HEK293 (cell line): ENCODE measurements at regions not wholly inside any gene's neighbourhood (a gene's known extent, or its start where the extent isn't known, plus 50 kb on each side); places are given as distances from the start of the nearest gene placed in this dataset.

Experiments used
- CTCF ChIA-PET: fragments of 350-600 bp; formaldehyde crosslinking; extraction: SDS; loops from one replicate; lab custom pipeline; 2021; ENCODE audit warnings: antibody characterized with exemption; lab: Yijun Ruan, JAX
- POLR2A ChIA-PET: fragments of 300-600 bp; formaldehyde crosslinking; extraction: SDS; loops from one replicate; lab custom pipeline; 2020; ENCODE audit warnings: antibody characterized with exemption, inconsistent platforms; lab: Yijun Ruan, JAX
- H3K27ac ChIP-seq: fragments of 200-500 bp; sonication (Bioruptor generic); 2 replicates; pipeline ENCODE4 v1.5.1; 2014; ENCODE audit warnings: low read depth, low read length, control low read depth, inconsistent platforms; ENCODE audit errors: extremely low read depth
- H3K36me3 ChIP-seq, 2 experiments: fragments of 200-500 bp in 1 of 2; sonication (Bioruptor generic) in 1 of 2; 1 replicate in 1 of 2; 2 replicates in 1 of 2; pipeline ENCODE4 v1.5.1; 2014 to 2017; ENCODE audit warnings: inconsistent platforms in 2 of 2, low read length in 2 of 2; ENCODE audit not compliant: control insufficient read depth in 2 of 2, insufficient read depth in 1 of 2
- H3K4me1 ChIP-seq: fragments of 200-500 bp; sonication (Bioruptor generic); 2 replicates; pipeline ENCODE4 v1.5.1; 2014; ENCODE audit warnings: mild to moderate bottlenecking, low read length, inconsistent platforms; ENCODE audit not compliant: control insufficient read depth, insufficient read depth
- H3K4me3 ChIP-seq: 2 replicates; pipeline ENCODE4 v1.5.1; 2011; ENCODE audit warnings: low read depth, mild to moderate bottlenecking, control low read depth, low read length, moderate library complexity
- H3K9me3 ChIP-seq: fragments of 200-500 bp; sonication (Bioruptor generic); 2 replicates; pipeline ENCODE4 v1.5.1; 2014; ENCODE audit warnings: low read depth, low read length, inconsistent platforms; ENCODE audit not compliant: control insufficient read depth, insufficient read depth
- GLI2 ChIP-seq: fragments of 450-650 bp; formaldehyde crosslinking; IDR thresholded peaks from 2 replicates; pipeline ENCODE4; 2017; ENCODE audit warnings: missing biosample characterization, missing genetic modification characterization, low read depth, borderline replicate concordance
- HOXD13 ChIP-seq: sonication (generic); formaldehyde crosslinking; IDR thresholded peaks from 2 replicates; pipeline ENCODE4 v1.8.0; 2022; ENCODE audit warnings: missing genetic modification reagents, borderline replicate concordance
- KLF1 ChIP-seq: fragments of 450-650 bp; formaldehyde crosslinking; IDR thresholded peaks from 2 replicates; pipeline ENCODE4 v1.5.1; 2016; ENCODE audit warnings: missing biosample characterization, missing genetic modification characterization
- KLF10 ChIP-seq: fragments of 450-650 bp; IDR thresholded peaks from 2 replicates; pipeline ENCODE4 v1.5.1; 2018; ENCODE audit warnings: missing biosample characterization, mild to moderate bottlenecking, missing genetic modification characterization
- MZF1 ChIP-seq: fragments of 450-650 bp; formaldehyde crosslinking; IDR thresholded peaks from 2 replicates; pipeline ENCODE4 v1.5.1; 2017; ENCODE audit warnings: missing biosample characterization, missing genetic modification characterization, borderline replicate concordance
- OVOL3 ChIP-seq: fragments of 450-650 bp; formaldehyde crosslinking; IDR thresholded peaks from 2 replicates; pipeline ENCODE4 v1.5.1; 2016; ENCODE audit warnings: missing biosample characterization, missing genetic modification characterization
- ZBTB6 ChIP-seq: fragments of 450-650 bp; formaldehyde crosslinking; IDR thresholded peaks from 2 replicates; pipeline ENCODE4 v1.5.1; 2017; ENCODE audit warnings: missing biosample characterization, missing genetic modification characterization
- ZFHX2 ChIP-seq: fragments of 450-650 bp; formaldehyde crosslinking; conservative IDR thresholded peaks from 2 replicates; pipeline ENCODE4 v1.5.1; 2016; ENCODE audit warnings: missing biosample characterization, missing genetic modification characterization
- ZNF157 ChIP-seq: fragments of 450-650 bp; formaldehyde crosslinking; IDR thresholded peaks from 2 replicates; pipeline ENCODE4 v1.5.1; 2016; ENCODE audit warnings: missing biosample characterization, missing genetic modification characterization
- ZNF2 ChIP-seq: fragments of 450-650 bp; formaldehyde crosslinking; IDR thresholded peaks from 2 replicates; pipeline ENCODE4 v1.5.1; 2016; ENCODE audit warnings: missing biosample characterization, missing genetic modification characterization
- ZNF26 ChIP-seq: fragments of 450-650 bp; formaldehyde crosslinking; IDR thresholded peaks from 2 replicates; pipeline ENCODE4 v1.5.1; 2016; ENCODE audit warnings: missing biosample characterization, missing genetic modification characterization
- ZNF292 ChIP-seq: fragments of 450-650 bp; formaldehyde crosslinking; IDR thresholded peaks from 2 replicates; pipeline ENCODE4 v1.5.1; 2016; ENCODE audit warnings: low read depth, missing biosample characterization, missing genetic modification characterization, borderline replicate concordance
- ZNF37A ChIP-seq: fragments of 450-650 bp; IDR thresholded peaks from 2 replicates; pipeline ENCODE4 v1.5.1; 2018; ENCODE audit warnings: missing biosample characterization, missing genetic modification characterization
- ZNF48 ChIP-seq: fragments of 450-650 bp; formaldehyde crosslinking; IDR thresholded peaks from 2 replicates; pipeline ENCODE4 v1.5.1; 2016; ENCODE audit warnings: missing biosample characterization, missing genetic modification characterization
- ZNF600 ChIP-seq: fragments of 450-650 bp; formaldehyde crosslinking; IDR thresholded peaks from 2 replicates; pipeline ENCODE4 v1.5.1; 2016; ENCODE audit warnings: missing biosample characterization, missing genetic modification characterization
- ZNF626 ChIP-seq: fragments of 450-650 bp; sonication (Bioruptor Pico); formaldehyde crosslinking; IDR thresholded peaks from 2 replicates; pipeline ENCODE4 v1.5.1; 2018; ENCODE audit warnings: missing biosample characterization, missing genetic modification characterization, inconsistent platforms
- ZNF645 ChIP-seq: fragments of 450-650 bp; formaldehyde crosslinking; IDR thresholded peaks from 2 replicates; pipeline ENCODE4; 2016; ENCODE audit warnings: missing biosample characterization, missing genetic modification characterization
- ZNF777 ChIP-seq: fragments of 450-650 bp; formaldehyde crosslinking; IDR thresholded peaks from 2 replicates; pipeline ENCODE4 v1.5.1; 2017; ENCODE audit warnings: missing biosample characterization, missing genetic modification characterization, borderline replicate concordance
- ZNF792 ChIP-seq: fragments of 450-650 bp; formaldehyde crosslinking; IDR thresholded peaks from 2 replicates; pipeline ENCODE4 v1.5.1; 2016; ENCODE audit warnings: missing biosample characterization, missing genetic modification characterization
- TF ChIP-seq, protein P1 (sequence below): fragments of 450-650 bp; formaldehyde crosslinking; IDR thresholded peaks from 2 replicates; pipeline ENCODE4 v1.5.1; 2017; ENCODE audit warnings: missing biosample characterization, missing genetic modification characterization
- TF ChIP-seq, protein P2 (sequence below): fragments of 450-650 bp; formaldehyde crosslinking; conservative IDR thresholded peaks from 2 replicates; pipeline ENCODE4 v1.5.1; 2016; ENCODE audit warnings: low read depth, missing biosample characterization, missing genetic modification characterization
- TF ChIP-seq, protein P3 (sequence below): fragments of 450-650 bp; formaldehyde crosslinking; IDR thresholded peaks from 2 replicates; pipeline ENCODE4 v1.5.1; 2016; ENCODE audit warnings: missing biosample characterization, missing genetic modification characterization

- TF ChIP-seq, protein P1, sequence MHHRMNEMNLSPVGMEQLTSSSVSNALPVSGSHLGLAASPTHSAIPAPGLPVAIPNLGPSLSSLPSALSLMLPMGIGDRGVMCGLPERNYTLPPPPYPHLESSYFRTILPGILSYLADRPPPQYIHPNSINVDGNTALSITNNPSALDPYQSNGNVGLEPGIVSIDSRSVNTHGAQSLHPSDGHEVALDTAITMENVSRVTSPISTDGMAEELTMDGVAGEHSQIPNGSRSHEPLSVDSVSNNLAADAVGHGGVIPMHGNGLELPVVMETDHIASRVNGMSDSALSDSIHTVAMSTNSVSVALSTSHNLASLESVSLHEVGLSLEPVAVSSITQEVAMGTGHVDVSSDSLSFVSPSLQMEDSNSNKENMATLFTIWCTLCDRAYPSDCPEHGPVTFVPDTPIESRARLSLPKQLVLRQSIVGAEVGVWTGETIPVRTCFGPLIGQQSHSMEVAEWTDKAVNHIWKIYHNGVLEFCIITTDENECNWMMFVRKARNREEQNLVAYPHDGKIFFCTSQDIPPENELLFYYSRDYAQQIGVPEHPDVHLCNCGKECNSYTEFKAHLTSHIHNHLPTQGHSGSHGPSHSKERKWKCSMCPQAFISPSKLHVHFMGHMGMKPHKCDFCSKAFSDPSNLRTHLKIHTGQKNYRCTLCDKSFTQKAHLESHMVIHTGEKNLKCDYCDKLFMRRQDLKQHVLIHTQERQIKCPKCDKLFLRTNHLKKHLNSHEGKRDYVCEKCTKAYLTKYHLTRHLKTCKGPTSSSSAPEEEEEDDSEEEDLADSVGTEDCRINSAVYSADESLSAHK (tag by site-specific recombination) = no peak
- TF ChIP-seq ZNF792 (no peak), ZNF48 (no peak)
- TF ChIP-seq, all 188 proteins: peak for 0
These were observed 63.5 kb upstream of the PRSS58 start (continued) for GRCh38 chr7:142321391-142321790.

DNA sequence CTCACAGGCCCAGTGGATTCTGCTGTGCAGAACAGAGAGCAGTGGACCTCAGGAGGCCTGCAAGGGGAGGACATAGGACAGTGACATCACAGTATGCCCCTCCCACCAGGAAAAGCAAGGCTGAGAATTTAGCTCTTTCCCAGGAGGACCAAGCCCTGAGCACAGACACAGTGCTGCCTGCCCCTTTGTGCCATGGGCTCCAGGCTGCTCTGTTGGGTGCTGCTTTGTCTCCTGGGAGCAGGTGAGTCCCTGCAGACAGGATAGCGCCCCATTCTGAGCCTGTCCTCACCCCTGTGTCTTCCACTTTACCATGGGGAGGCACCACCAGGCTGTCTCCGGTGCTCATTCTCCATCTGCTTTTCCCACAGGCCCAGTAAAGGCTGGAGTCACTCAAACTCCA lies 63.0 kb upstream of the PRSS58 start:
- no peaks in the 10 kb centered on the region for H3K9me3 ChIP-seq
- CTCF ChIA-PET = interaction anchor here (0.8 to 1.8 kb wide), 4 partner anchors 18 to 37 kb away, joined by 3 to 7 read pairs (median 3); no protein-coding TSS in a partner anchor
- H3K27ac ChIP-seq = no peak overlapping the region
- H3K36me3 ChIP-seq = no peaks in the 10 kb centered on the region
- no peak for TF ChIP-seq OVOL3 (tag by site-specific recombination)
- no peak for TF ChIP-seq ZFHX2
- TF ChIP-seq ZNF645 = no peak
- no peak for TF ChIP-seq KLF1
- no peak for TF ChIP-seq KLF10 (tag by site-specific recombination)
- TF ChIP-seq ZNF292 (tag by site-specific recombination) = no peak
- no peak for TF ChIP-seq ZNF626 (tag by site-specific recombination)
- no peak for TF ChIP-seq ZNF600
- TF ChIP-seq ZNF157 = no peak
- no peak for TF ChIP-seq GLI2 (tag by site-specific recombination)
- TF ChIP-seq MZF1 = no peak
- no peak for TF ChIP-seq ZNF26 (tag by site-specific recombination)
- TF ChIP-seq, protein P2, sequence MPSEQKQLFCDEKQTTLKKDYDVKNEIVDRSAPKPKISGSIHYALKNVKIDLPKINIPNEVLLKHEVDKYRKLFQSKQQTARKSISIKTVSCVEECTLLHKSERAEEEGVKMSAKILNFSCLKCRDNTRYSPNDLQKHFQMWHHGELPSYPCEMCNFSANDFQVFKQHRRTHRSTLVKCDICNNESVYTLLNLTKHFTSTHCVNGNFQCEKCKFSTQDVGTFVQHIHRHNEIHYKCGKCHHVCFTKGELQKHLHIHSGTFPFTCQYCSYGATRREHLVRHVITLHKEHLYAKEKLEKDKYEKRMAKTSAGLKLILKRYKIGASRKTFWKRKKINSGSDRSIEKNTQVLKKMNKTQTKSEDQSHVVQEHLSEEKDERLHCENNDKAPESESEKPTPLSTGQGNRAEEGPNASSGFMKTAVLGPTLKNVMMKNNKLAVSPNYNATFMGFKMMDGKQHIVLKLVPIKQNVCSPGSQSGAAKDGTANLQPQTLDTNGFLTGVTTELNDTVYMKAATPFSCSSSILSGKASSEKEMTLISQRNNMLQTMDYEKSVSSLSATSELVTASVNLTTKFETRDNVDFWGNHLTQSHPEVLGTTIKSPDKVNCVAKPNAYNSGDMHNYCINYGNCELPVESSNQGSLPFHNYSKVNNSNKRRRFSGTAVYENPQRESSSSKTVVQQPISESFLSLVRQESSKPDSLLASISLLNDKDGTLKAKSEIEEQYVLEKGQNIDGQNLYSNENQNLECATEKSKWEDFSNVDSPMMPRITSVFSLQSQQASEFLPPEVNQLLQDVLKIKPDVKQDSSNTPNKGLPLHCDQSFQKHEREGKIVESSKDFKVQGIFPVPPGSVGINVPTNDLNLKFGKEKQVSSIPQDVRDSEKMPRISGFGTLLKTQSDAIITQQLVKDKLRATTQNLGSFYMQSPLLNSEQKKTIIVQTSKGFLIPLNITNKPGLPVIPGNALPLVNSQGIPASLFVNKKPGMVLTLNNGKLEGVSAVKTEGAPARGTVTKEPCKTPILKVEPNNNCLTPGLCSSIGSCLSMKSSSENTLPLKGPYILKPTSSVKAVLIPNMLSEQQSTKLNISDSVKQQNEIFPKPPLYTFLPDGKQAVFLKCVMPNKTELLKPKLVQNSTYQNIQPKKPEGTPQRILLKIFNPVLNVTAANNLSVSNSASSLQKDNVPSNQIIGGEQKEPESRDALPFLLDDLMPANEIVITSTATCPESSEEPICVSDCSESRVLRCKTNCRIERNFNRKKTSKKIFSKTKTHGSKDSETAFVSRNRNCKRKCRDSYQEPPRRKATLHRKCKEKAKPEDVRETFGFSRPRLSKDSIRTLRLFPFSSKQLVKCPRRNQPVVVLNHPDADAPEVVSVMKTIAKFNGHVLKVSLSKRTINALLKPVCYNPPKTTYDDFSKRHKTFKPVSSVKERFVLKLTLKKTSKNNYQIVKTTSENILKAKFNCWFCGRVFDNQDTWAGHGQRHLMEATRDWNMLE = no peak
- TF ChIP-seq HOXD13 = no peak
- TF ChIP-seq ZNF37A (tag by site-specific recombination) = no peak
- TF ChIP-seq, protein P3, sequence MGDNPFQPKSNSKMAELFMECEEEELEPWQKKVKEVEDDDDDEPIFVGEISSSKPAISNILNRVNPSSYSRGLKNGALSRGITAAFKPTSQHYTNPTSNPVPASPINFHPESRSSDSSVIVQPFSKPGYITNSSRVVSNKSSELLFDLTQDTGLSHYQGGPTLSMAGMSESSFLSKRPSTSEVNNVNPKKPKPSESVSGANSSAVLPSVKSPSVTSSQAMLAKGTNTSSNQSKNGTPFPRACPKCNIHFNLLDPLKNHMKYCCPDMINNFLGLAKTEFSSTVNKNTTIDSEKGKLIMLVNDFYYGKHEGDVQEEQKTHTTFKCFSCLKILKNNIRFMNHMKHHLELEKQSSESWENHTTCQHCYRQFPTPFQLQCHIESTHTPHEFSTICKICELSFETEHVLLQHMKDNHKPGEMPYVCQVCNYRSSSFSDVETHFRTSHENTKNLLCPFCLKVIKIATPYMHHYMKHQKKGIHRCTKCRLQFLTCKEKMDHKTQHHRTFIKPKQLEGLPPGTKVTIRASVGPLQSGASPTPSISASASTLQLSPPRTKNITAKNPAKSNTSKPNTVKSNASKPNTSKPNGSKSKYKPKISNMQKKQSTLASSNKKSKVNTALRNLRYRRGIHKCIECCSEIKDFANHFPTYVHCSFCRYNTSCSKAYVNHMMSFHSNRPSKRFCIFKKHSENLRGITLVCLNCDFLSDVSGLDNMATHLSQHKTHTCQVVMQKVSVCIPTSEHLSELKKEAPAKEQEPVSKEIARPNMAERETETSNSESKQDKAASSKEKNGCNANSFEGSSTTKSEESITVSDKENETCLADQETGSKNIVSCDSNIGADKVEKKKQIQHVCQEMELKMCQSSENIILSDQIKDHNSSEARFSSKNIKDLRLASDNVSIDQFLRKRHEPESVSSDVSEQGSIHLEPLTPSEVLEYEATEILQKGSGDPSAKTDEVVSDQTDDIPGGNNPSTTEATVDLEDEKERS (tag by site-specific recombination) = no peak
- TF ChIP-seq ZNF777 (tag by site-specific recombination) = no peak
- TF ChIP-seq ZNF2 (tag by site-specific recombination) = no peak
- no peak for TF ChIP-seq ZBTB6 (tag by site-specific recombination)
- TF ChIP-seq, all 188 proteins: peak for 0
- Histone ChIP-seq H3K4me1 (no peaks in the 10 kb centered on the region), H3K4me3 (no peak overlapping the region)
- POLR2A ChIA-PET = no interaction called here
